GM18951 (cell line): ENCODE measurements at regions not wholly inside any gene's neighbourhood (a gene's known extent, or its start where the extent isn't known, plus 50 kb on each side); places are given as distances from the start of the nearest gene placed in this dataset.

Experiments
- POLR2A ChIP-seq: IDR thresholded peaks from 4 replicates; pipeline ENCODE4 v1.6.1; 2011; ENCODE audit warnings: mild to moderate bottlenecking; ENCODE audit not compliant: insufficient read length, insufficient read depth; ENCODE audit errors: extremely low read depth
- in situ Hi-C: fragments of 300-500 bp; cut with MboI; formaldehyde crosslinking; loops from one replicate; pipeline ENCODE4 v1.12.0; 2022; ENCODE audit warnings: low sequenced_read_pairs, mixed read lengths, inconsistent platforms; ENCODE audit not compliant: unreplicated experiment

DNA sequence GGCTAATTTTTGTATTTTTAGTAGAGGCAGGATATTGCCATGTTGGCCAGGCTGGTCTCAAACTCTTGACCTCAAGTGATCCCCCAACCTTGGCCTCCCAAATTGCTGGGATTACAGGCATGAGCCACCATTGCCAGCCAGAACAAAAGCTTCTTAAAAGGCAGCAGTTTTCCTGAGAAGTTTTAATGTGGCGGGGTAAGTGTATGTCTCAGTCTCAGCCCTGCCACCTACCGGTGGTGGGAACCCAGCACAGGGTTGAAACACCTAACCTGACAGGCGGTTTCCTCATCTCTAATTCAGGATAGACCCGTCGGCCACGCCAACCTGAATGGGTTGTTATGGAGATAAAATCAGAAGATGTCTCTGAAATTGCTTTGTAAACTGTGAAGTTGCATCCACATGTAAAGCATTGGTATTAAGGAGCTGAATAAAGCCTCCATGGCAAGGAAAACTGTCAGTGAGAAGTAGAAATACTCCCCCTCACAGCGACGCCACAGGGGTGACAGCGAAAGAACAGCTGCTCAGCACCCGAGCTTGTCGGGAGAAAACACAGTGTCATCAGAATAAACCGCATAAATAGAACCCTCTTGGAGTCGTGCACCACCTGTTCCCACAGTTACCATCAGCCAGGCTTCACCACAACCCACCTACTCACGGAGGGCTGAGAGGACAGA lies 165.9 kb upstream of the NCAM1 start:
- in situ Hi-C loops, result loop anchor here (25.0 kb wide), 1 partner anchor 208 kb away; no protein-coding TSS in a partner anchor

DNA sequence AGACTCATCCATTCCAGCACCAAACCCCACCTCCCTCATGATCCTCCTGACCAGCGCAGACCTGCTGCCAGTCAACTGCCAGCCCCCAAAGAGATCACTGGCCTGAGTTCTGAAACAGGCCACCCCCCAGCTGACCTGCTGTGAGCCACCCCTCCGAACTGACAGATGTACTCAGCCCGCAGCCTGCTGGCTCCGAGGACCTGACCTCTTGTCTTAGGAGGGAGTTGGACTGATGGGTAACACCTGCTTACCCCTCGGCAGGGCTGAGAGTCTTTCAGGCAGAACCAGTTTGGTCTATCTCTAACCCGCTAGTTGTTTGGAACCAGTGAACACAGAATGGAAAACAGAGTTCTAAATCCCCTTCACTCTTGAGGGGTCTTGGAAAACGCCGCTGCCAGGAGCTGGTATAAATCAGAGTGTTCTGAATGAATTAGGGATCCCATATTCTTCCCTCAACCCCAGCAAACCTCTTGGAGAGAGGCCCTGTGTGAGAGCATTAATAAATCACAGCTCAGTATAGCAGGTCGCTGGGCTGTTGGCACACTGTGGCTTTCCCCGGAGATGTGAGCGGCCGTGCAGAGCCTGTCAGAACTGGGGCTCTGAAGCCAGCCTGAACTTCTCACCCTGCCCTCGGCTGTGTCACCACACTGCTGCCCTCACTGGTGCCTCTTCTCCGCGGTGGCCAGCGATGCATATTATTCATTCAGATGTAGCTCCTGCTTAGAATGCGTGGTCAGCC lies 165.1 kb upstream of the NCAM1 start:
- in situ Hi-C loops, result loop anchor here (25.0 kb wide), 1 partner anchor 209 kb away; no protein-coding TSS in a partner anchor
- TF ChIP-seq POLR2A, result no peak

More for the DNA sequence above, 165.9 kb upstream of the NCAM1 start:
- no peak for TF ChIP-seq POLR2A

DNA sequence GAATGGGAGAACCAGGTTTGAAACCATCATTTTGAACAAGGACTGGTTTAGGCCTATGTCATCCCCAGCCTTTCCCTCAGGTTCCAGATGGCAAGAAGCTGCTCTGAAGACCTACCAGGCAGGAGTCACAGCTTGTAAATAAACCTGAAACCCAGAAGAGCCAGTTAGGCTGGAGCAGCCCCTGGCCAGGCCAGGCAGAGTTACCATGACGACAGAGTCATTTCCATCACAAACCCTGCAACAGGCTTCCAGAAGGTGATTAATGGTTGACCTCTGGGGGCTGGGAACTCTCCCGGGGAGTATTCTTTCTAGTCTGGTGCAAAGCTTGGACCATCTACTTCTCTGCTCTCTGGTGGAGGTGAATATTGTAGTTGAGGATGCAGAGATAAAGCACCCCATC lies 164.1 kb upstream of the NCAM1 start:
- in situ Hi-C loops, result loop anchor here (25.0 kb wide), 1 partner anchor 210 kb away; no protein-coding TSS in a partner anchor
- no peak for TF ChIP-seq POLR2A

- in situ Hi-C loops, result loop anchor here (25.0 kb wide), 1 partner anchor 210 kb away; no protein-coding TSS in a partner anchor
- TF ChIP-seq POLR2A, result no peak
Measured at GRCh38 chr11:112797648-112798293, 163.4 kb upstream of the NCAM1 start.

- no peak for TF ChIP-seq POLR2A
- in situ Hi-C loops, result no loop called here
Measured at GRCh38 chr11:112801025-112801816, 160.0 kb upstream of the NCAM1 start.

- TF ChIP-seq POLR2A, result no peak
- in situ Hi-C loops, result no loop called here
Measured at GRCh38 chr11:112801817-112802088, 159.5 kb upstream of the NCAM1 start.

GRCh38 chr11:112805658-112806057 lies 155.6 kb upstream of the NCAM1 start:
- no peak for TF ChIP-seq POLR2A
- in situ Hi-C loops, result no loop called here

DNA sequence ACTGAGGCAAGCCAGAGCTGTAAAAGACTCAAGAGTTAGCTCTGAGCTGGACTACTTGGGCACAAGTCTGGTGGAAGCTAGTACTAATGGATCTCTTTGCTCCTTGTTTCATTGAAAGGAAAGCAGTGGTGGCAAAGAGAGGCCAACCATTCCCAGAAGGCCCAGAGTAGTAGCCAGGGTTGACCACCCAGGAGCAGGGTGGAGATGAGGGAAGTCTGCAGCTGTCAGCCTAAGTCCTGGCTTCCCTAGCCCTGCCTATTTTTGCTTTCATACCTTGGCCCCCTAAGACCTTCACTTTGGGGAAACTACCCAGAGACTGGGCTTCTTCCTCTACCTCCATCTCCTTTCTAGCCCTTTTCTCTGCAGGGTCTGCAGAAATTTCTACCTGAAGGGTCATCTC lies 155.0 kb upstream of the NCAM1 start:
- TF ChIP-seq POLR2A, result no peak
- in situ Hi-C loops, result no loop called here

DNA sequence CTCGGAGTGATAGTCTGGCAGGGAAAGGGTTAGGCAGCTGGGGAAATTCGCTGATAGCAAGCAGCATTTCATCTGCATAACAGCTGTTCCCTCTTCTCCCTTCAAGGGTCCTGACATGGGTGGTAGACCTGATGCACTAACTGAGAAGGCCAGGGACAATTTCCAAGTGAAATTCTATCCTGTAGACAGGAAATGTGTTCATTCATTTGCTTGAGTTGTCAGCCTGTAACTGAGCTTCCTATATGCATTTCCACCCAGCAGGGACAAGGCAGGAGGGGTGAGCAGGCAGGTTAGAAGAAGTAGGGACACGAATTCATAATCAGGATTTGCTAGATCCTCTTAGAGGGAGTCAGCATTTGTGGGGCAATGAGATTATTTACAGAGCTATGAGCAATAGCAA lies 154.3 kb upstream of the NCAM1 start:
- TF ChIP-seq POLR2A, result no peak
- in situ Hi-C loops, result no loop called here

DNA sequence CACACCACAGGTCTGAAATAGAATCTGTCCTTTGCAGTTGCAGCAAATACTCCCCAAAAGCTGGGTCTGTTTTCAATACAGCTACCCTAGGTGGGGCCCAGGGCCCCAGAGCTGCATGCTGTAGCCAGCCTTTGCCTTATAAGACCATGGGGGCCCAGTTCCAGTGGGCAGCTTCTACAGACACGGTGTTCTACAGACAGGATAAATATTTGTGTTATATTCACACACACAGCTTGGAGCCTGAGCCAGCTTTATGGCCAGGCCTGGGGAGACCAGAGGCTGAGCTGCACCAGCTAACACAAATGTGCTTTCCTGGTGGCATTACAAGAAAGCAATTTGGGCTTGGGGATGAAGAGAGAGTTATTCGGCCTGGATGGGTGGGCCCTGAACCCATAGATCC lies 151.8 kb upstream of the NCAM1 start:
- no peak for TF ChIP-seq POLR2A
- in situ Hi-C loops, result no loop called here

- no peak for TF ChIP-seq POLR2A
- in situ Hi-C loops, result no loop called here
Measured at GRCh38 chr11:112810951-112811350, 150.3 kb upstream of the NCAM1 start.

DNA sequence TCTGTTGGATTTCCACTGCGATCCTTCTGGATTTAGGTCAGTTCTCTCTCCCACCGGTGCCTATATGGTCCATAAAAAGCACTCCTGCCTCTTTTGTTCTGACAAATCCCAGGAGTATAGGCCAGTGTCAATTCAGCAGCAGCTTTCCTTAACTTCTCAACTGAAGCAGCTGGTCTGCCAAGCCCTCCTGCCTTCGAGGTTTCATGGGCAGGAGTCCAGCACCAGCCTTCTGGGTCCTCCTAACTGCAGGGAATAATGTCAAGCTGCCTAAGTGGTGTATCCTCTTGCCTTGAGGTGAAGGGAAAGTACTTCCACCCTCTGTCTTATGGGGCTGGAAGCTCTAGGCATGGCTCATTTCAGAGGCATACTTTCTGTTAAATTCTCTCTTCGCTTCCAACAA lies 149.4 kb upstream of the NCAM1 start:
- in situ Hi-C loops, result no loop called here
- TF ChIP-seq POLR2A, result no peak

DNA sequence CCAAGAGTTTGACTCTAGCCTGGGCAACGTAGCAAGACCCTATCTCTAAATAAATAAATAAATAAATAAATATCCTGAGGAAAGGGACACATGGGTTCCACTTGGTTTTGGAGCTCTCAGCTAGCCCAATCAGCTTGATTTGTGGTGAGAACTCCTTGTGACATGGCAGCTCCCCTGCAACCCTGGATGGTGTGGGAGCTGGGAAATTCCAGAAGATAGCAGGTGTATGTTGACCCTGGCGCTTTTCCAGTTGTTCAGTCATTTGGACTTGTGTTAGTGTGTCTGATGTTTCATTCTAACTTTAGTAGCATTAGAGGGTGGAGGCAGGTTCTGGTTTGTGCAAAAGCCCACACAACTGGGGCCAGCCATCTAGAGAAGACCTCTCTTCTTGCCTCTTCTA lies 148.5 kb upstream of the NCAM1 start:
- in situ Hi-C loops, result no loop called here
- no peak for TF ChIP-seq POLR2A

- in situ Hi-C loops, result no loop called here
Measured at GRCh38 chr11:112814168-112814567, 147.1 kb upstream of the NCAM1 start.

More at GRCh38 chr11:112814168-112814567, 147.1 kb upstream of the NCAM1 start:
- no peak for TF ChIP-seq POLR2A
